IMR-90 (cell line): ENCODE measurements at regions not wholly inside any gene's neighbourhood (a gene's known extent, or its start where the extent isn't known, plus 50 kb on each side); places are given as distances from the start of the nearest gene placed in this dataset.

Experiments used
- ATAC-seq: fragments of 200-7000 bp; cut with Tn5 transposase; 2 replicates; pipeline ENCODE4 v1.9.1; 2020; ENCODE audit warnings: low read depth, mild to moderate bottlenecking, moderate library complexity
- BruUV-seq: library from RNA; stranded (reverse); fragments of 400-500 nt; replicated peaks from 2 replicates; lab custom pipeline; 2021; lab: Mats Ljungman, UMichigan
- CTCF ChIA-PET: fragments of 300-600 bp; formaldehyde crosslinking; extraction: SDS; loops from one replicate; lab custom pipeline; 2021; ENCODE audit warnings: antibody characterized with exemption; lab: Yijun Ruan, JAX
- POLR2A ChIA-PET: fragments of 300-600 bp; sonication (Branson Sonifier 250); formaldehyde crosslinking; loops from one replicate; lab custom pipeline; 2022; ENCODE audit warnings: antibody characterized with exemption; ENCODE audit not compliant: unreplicated experiment; lab: Charles Lee
- DNase-seq: peaks from one replicate; pipeline ENCODE4 v3.0.0; 2013
- H2AFZ ChIP-seq: replicated peaks from 2 replicates; pipeline ENCODE3; 2013; ENCODE audit warnings: low read length, mild to moderate bottlenecking; ENCODE audit not compliant: poor library complexity
- H2AK5ac ChIP-seq: 2 replicates; pipeline ENCODE4 v1.6.1; 2013; ENCODE audit warnings: low read depth, low read length, inconsistent platforms
- H2AK9ac ChIP-seq: replicated peaks from 2 replicates; pipeline ENCODE3; 2013; ENCODE audit warnings: mild to moderate bottlenecking, low read depth, low read length, moderate library complexity; ENCODE audit not compliant: poor library complexity
- H2BK120ac ChIP-seq: 2 replicates; pipeline ENCODE4 v1.6.1; 2013; ENCODE audit warnings: low read depth, low read length, inconsistent platforms
- H2BK15ac ChIP-seq: 3 replicates; pipeline ENCODE4 v1.6.1; 2013; ENCODE audit warnings: low read depth, low read length, inconsistent platforms
- H2BK20ac ChIP-seq: 2 replicates; pipeline ENCODE4 v1.6.1; 2013; ENCODE audit warnings: low read depth, mild to moderate bottlenecking, inconsistent platforms, low read length, moderate library complexity
- H2BK5ac ChIP-seq: 2 replicates; pipeline ENCODE4 v1.6.1; 2013; ENCODE audit warnings: mild to moderate bottlenecking, low read depth, low read length, inconsistent platforms; ENCODE audit not compliant: poor library complexity, severe bottlenecking
- H3K14ac ChIP-seq: replicated peaks from 2 replicates; pipeline ENCODE4 v1.6.1; 2013; ENCODE audit warnings: low read depth, low read length, inconsistent platforms
- H3K18ac ChIP-seq: 2 replicates; pipeline ENCODE4 v1.6.1; 2013; ENCODE audit warnings: low read depth, low read length, control low read depth
- H3K23ac ChIP-seq: 2 replicates; pipeline ENCODE4 v1.6.1; 2013; ENCODE audit warnings: low read depth, low read length, inconsistent platforms
- H3K27ac ChIP-seq: 2 replicates; pipeline ENCODE4 v1.5.1; 2013; ENCODE audit warnings: mild to moderate bottlenecking, control low read depth, low read length; ENCODE audit not compliant: insufficient read depth
- H3K27me3 ChIP-seq: 2 replicates; pipeline ENCODE4 v1.6.1; 2013; ENCODE audit warnings: low read length; ENCODE audit not compliant: control insufficient read depth, insufficient read depth
- H3K36me3 ChIP-seq: 2 replicates; pipeline ENCODE4 v1.6.1; 2013; ENCODE audit warnings: low read length, mixed read lengths; ENCODE audit not compliant: control insufficient read depth, insufficient read depth
- H3K4ac ChIP-seq: 2 replicates; pipeline ENCODE4 v1.6.1; 2013; ENCODE audit warnings: low read depth, low read length, inconsistent platforms
- H3K4me1 ChIP-seq: 2 replicates; pipeline ENCODE4 v1.6.1; 2013; ENCODE audit warnings: low read length, mixed read lengths; ENCODE audit not compliant: control insufficient read depth, insufficient read depth
- H3K4me2 ChIP-seq: 2 replicates; pipeline ENCODE4 v1.6.1; 2013; ENCODE audit warnings: low read depth, mild to moderate bottlenecking, control low read depth, low read length, moderate library complexity
- H3K4me3 ChIP-seq: 2 replicates; pipeline ENCODE4 v1.5.1; 2013; ENCODE audit warnings: low read depth, mild to moderate bottlenecking, control low read depth, low read length, moderate library complexity; ENCODE audit not compliant: insufficient read depth
- H3K56ac ChIP-seq: 2 replicates; pipeline ENCODE4 v1.6.1; 2013; ENCODE audit warnings: low read length, inconsistent platforms; ENCODE audit not compliant: insufficient read depth; ENCODE audit errors: extremely low read depth
- H3K79me1 ChIP-seq, 2 experiments: 2 replicates each; pipeline ENCODE4 v1.6.1; 2013; ENCODE audit warnings: low read length in 2 of 2, inconsistent platforms in 1 of 2, low read depth in 1 of 2
- H3K9ac ChIP-seq: 2 replicates; pipeline ENCODE4 v1.6.1; 2013; ENCODE audit warnings: low read depth, low read length, control low read depth
- H3K9me1 ChIP-seq: 2 replicates; pipeline ENCODE4 v1.6.1; 2013; ENCODE audit warnings: low read length, inconsistent platforms; ENCODE audit not compliant: insufficient read depth
- H3K9me3 ChIP-seq: 2 replicates; pipeline ENCODE4 v1.6.1; 2013; ENCODE audit warnings: low read length; ENCODE audit not compliant: control insufficient read depth, insufficient read depth
- H4K20me1 ChIP-seq: 2 replicates; pipeline ENCODE4 v1.6.1; 2013; ENCODE audit warnings: low read length, inconsistent platforms; ENCODE audit not compliant: insufficient read depth
- H4K5ac ChIP-seq: 2 replicates; pipeline ENCODE4 v1.6.1; 2013; ENCODE audit warnings: mild to moderate bottlenecking, low read depth, low read length, control low read depth
- H4K8ac ChIP-seq, 2 experiments: 2 replicates each; pipeline ENCODE4 v1.6.1; 2013; ENCODE audit warnings: low read depth in 2 of 2, low read length in 2 of 2, control low read depth in 1 of 2, inconsistent platforms in 1 of 2
- H4K91ac ChIP-seq: 2 replicates; pipeline ENCODE4 v1.6.1; 2013; ENCODE audit warnings: low read depth, low read length, inconsistent platforms; ENCODE audit not compliant: insufficient read depth
- BHLHE40 ChIP-seq: fragments of 150-350 bp; IDR thresholded peaks from 2 replicates; pipeline ENCODE4 v1.6.1; 2016; ENCODE audit warnings: mild to moderate bottlenecking, low read depth, low read length
- CEBPB ChIP-seq: IDR thresholded peaks from 2 replicates; pipeline ENCODE4 v1.6.1; 2012; ENCODE audit warnings: low read depth, low read length, improper control_type of control experiment
- FOS ChIP-seq: fragments of 150-350 bp; IDR thresholded peaks from 2 replicates; pipeline ENCODE4 v1.6.1; 2016; ENCODE audit warnings: low read depth, low read length
- MAFK ChIP-seq: IDR thresholded peaks from 2 replicates; pipeline ENCODE4 v1.6.1; 2012; ENCODE audit warnings: low read depth, low read length, improper control_type of control experiment
- MAZ ChIP-seq: IDR thresholded peaks from 2 replicates; pipeline ENCODE4 v1.6.1; 2012; ENCODE audit warnings: low read depth, mild to moderate bottlenecking, low read length, improper control_type of control experiment, moderate library complexity, borderline replicate concordance
- MXI1 ChIP-seq: IDR thresholded peaks from 2 replicates; pipeline ENCODE4 v1.6.1; 2012; ENCODE audit warnings: low read depth, mild to moderate bottlenecking, low read length, moderate library complexity, borderline replicate concordance
- RAD21 ChIP-seq: IDR thresholded peaks from 2 replicates; pipeline ENCODE4 v1.6.1; 2012; ENCODE audit warnings: low read length, improper control_type of control experiment
- WGBS, 2 experiments: methylation state at CpG; one replicate each; pipeline versions ENCODE4 v1.1.5 to v1.1.7; 2013; ENCODE audit warnings: missing lambda C conversion rate in 2 of 2; ENCODE audit not compliant: insufficient read length in 1 of 2; ENCODE audit errors: extremely low coverage in 2 of 2; 5-methylcytosine and 5-hydroxymethylcytosine counted together
- dilution Hi-C: fragments of 300-500 bp; cut with HindIII; formaldehyde crosslinking; loops from one replicate; pipeline ENCODE4 v1.14.3; 2018; ENCODE audit warnings: low sequenced_read_pairs; ENCODE audit not compliant: unreplicated experiment
- in situ Hi-C: fragments of 300-500 bp; cut with MboI; formaldehyde crosslinking; loops from 3 replicates; pipeline ENCODE4 v1.14.3; 2019; ENCODE audit warnings: low sequenced_read_pairs, inconsistent platforms, mixed read lengths
- intact Hi-C: fragments of 100-400 bp; cut with micrococcal nuclease; formaldehyde crosslinking; loops from 2 replicates; pipeline ENCODE4 v1.10.0; 2022

DNA sequence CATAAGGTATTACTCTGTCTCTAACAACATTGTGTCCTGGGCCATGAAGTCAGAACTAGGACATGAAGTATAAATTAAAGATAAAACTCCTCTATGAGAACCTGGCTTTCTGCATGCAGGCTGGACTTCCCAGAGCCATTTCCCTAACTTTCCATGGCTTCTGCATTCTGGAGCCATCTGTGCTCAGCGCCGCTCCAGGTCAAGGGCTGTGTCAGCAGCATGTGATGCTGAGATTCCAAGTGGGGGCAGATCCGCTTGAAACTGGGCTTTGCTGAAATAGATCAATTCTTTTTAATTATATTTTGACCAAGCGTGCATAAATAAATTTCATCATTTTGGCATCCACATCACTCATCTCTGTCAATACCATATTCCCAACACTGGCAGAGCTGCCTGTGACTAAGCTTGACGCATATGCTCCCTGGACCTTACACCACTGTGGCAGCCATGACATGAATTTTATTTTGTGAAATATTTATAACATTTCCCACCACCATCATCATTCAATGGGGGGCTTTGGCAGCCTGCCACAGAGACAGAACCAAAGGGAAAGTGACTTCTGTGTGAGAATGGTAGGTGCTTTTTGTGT is 110.4 kb upstream of the KCNK1 start:
- no peak overlapping the region for H2AFZ ChIP-seq
- no CpG with 5 or more reads among the region's 5 CpGs for WGBS, 2 experiments
- no peaks in the 10 kb centered on the region for H3K4me1 ChIP-seq
- no peak for TF ChIP-seq CEBPB
- no peak for TF ChIP-seq MAFK
- no peak for TF ChIP-seq MXI1
- TF ChIP-seq BHLHE40: no peak
- no peak for TF ChIP-seq RAD21
- no peak for TF ChIP-seq FOS
- no peak for TF ChIP-seq MAZ
- dilution Hi-C loops: no loop called here
- no peak overlapping the region for H3K14ac ChIP-seq
- H4K91ac ChIP-seq: no peak overlapping the region
- H4K8ac ChIP-seq: no peak overlapping the region
- H2BK15ac ChIP-seq: no peak overlapping the region
- no peak overlapping the region for H2BK20ac ChIP-seq
- no TSS peak for BruUV-seq
- H3K23ac ChIP-seq: no peak overlapping the region
- no peak overlapping the region for H2BK120ac ChIP-seq
- ATAC-seq: no peak
- no peak overlapping the region for H4K5ac ChIP-seq
- no peak overlapping the region for H3K9ac ChIP-seq
- no peaks in the 10 kb centered on the region for H4K20me1 ChIP-seq
- H3K27me3 ChIP-seq: no peaks in the 10 kb centered on the region
- intact Hi-C loops: no loop called here
- POLR2A ChIA-PET: no interaction called here
- no peak overlapping the region for H3K56ac ChIP-seq
- no peak overlapping the region for H3K27ac ChIP-seq
- CTCF ChIA-PET: no interaction called here
- H3K4me2 ChIP-seq: no peak overlapping the region
- H2AK9ac ChIP-seq: no peak overlapping the region
- no peak overlapping the region for H2AK5ac ChIP-seq
- H3K9me3 ChIP-seq: peaks cover 14% of the 10 kb centered on the region
- DNase-seq: no peak
- no peak overlapping the region for H3K18ac ChIP-seq
- H3K79me1 ChIP-seq: no peaks in the 10 kb centered on the region
- H3K9me1 ChIP-seq: no peaks in the 10 kb centered on the region
- no peak overlapping the region for H3K4me3 ChIP-seq
- H3K36me3 ChIP-seq: no peaks in the 10 kb centered on the region
- in situ Hi-C loops: no loop called here
- no peak overlapping the region for H3K4ac ChIP-seq
- no peak overlapping the region for H2BK5ac ChIP-seq
